Neutrophil (primary cell): ENCODE measurements at regions not wholly inside any gene's neighbourhood (a gene's known extent, or its start where the extent isn't known, plus 50 kb on each side); places are given as distances from the start of the nearest gene placed in this dataset.
"Not testable (repeated sequence)": the region's sequence is repeated elsewhere in the genome, so short reads cannot be mapped to it uniquely, and the experiment has no call there.

Source experiments
- H3K27ac ChIP-seq: fragments of 200-600 bp; sonication (generic); 2 replicates; pipeline ENCODE4 v1.5.1; 2016; ENCODE audit warnings: mild to moderate bottlenecking, moderate library complexity
- H3K27me3 ChIP-seq: fragments of 200-600 bp; sonication (generic); 2 replicates; pipeline ENCODE4 v1.6.0; 2016; ENCODE audit warnings: mild to moderate bottlenecking
- H3K36me3 ChIP-seq: fragments of 200-600 bp; sonication (generic); 2 replicates; pipeline ENCODE4 v1.5.1; 2017
- H3K4me1 ChIP-seq, 2 experiments: fragments of 200-600 bp in 1 of 2; sonication (generic) in 1 of 2; 1 replicate in 1 of 2; 2 replicates in 1 of 2; pipeline versions ENCODE4 v1.5.1 to v1.6.1; 2013 to 2016; ENCODE audit warnings: low read depth in 1 of 2, low read length in 1 of 2, mild to moderate bottlenecking in 1 of 2, moderate library complexity in 1 of 2; ENCODE audit not compliant: control insufficient read depth in 1 of 2, insufficient read depth in 1 of 2
- H3K4me3 ChIP-seq, 2 experiments: fragments of 200-600 bp in 1 of 2; sonication (generic) in 1 of 2; 1 replicate in 1 of 2; 2 replicates in 1 of 2; pipeline ENCODE4 v1.5.1; 2013 to 2016; ENCODE audit warnings: low read depth in 1 of 2, low read length in 1 of 2, mild to moderate bottlenecking in 1 of 2, moderate library complexity in 1 of 2
- H3K9me3 ChIP-seq: fragments of 200-600 bp; sonication (generic); 2 replicates; pipeline ENCODE4 v1.5.1; 2016
- CTCF ChIP-seq: fragments of 200-600 bp; sonication (generic); IDR thresholded peaks from 2 replicates; pipeline ENCODE4 v1.5.1; 2016; ENCODE audit warnings: antibody characterized with exemption

GRCh38 chr5:124176692-124177091 lies 569.7 kb downstream of the ZNF608 start:
- Histone ChIP-seq H3K4me1 (no peaks in the 10 kb centered on the region), H3K27ac (no peak overlapping the region), H3K4me3 (no peak overlapping the region), H3K9me3 (no peaks in the 10 kb centered on the region), H3K36me3 (no peaks in the 10 kb centered on the region), H3K27me3 (no peaks in the 10 kb centered on the region)
- no peak for TF ChIP-seq CTCF

GRCh38 chr5:124173386-124173785 lies 573.1 kb downstream of the ZNF608 start:
- H3K4me3 ChIP-seq, result no peak overlapping the region
- H3K27me3 ChIP-seq, result no peaks in the 10 kb centered on the region
- H3K36me3 ChIP-seq, result no peaks in the 10 kb centered on the region
- no peak overlapping the region for H3K27ac ChIP-seq
- TF ChIP-seq CTCF, result no peak
- no peaks in the 10 kb centered on the region for H3K9me3 ChIP-seq
- H3K4me1 ChIP-seq, result no peaks in the 10 kb centered on the region

- no peaks in the 10 kb centered on the region for H3K27me3 ChIP-seq
- no peak overlapping the region for H3K4me3 ChIP-seq
- H3K4me1 ChIP-seq, result no peaks in the 10 kb centered on the region
- TF ChIP-seq CTCF, result no peak
- H3K27ac ChIP-seq, result no peak overlapping the region
- no peaks in the 10 kb centered on the region for H3K36me3 ChIP-seq
- no peaks in the 10 kb centered on the region for H3K9me3 ChIP-seq
These were observed 573.9 kb downstream of the ZNF608 start for GRCh38 chr5:124172389-124173003.

- not testable (repeated sequence) for H3K4me1 ChIP-seq, H3K36me3 ChIP-seq, H3K27me3 ChIP-seq, H3K4me3 ChIP-seq, H3K27ac ChIP-seq, H3K9me3 ChIP-seq
These were observed 578.3 kb downstream of the ZNF608 start for GRCh38 chr5:124168093-124168492.

- Histone ChIP-seq H3K27me3 (no peaks in the 10 kb centered on the region), H3K4me1 (no peaks in the 10 kb centered on the region), H3K9me3 (no peaks in the 10 kb centered on the region), H3K36me3 (no peaks in the 10 kb centered on the region), H3K27ac (no peak overlapping the region), H3K4me3 (no peak overlapping the region)
- TF ChIP-seq CTCF, result no peak
These were observed 583.5 kb downstream of the ZNF608 start for GRCh38 chr5:124162767-124163532.

- H3K4me3 ChIP-seq, result no peak overlapping the region
- no peaks in the 10 kb centered on the region for H3K27me3 ChIP-seq
- H3K27ac ChIP-seq, result no peak overlapping the region
- H3K4me1 ChIP-seq, result no peaks in the 10 kb centered on the region
- no peaks in the 10 kb centered on the region for H3K9me3 ChIP-seq
- H3K36me3 ChIP-seq, result no peaks in the 10 kb centered on the region
- no peak for TF ChIP-seq CTCF
These were observed 585.2 kb downstream of the ZNF608 start for GRCh38 chr5:124161266-124161665.
